Superior temporal gyrus (tissue), 1 donor: ENCODE measurements at regions not wholly inside any gene's neighbourhood (a gene's known extent, or its start where the extent isn't known, plus 50 kb on each side); places are given as distances from the start of the nearest gene placed in this dataset.
"Not testable (repeated sequence)": the region's sequence is repeated elsewhere in the genome, so short reads cannot be mapped to it uniquely, and the experiment has no call there.

ENCODE experiments used
- DNase-seq: peaks from one replicate; pipeline ENCODE4 v3.0.0-alpha.2; 2016; ENCODE audit errors: extremely low spot score

DNA sequence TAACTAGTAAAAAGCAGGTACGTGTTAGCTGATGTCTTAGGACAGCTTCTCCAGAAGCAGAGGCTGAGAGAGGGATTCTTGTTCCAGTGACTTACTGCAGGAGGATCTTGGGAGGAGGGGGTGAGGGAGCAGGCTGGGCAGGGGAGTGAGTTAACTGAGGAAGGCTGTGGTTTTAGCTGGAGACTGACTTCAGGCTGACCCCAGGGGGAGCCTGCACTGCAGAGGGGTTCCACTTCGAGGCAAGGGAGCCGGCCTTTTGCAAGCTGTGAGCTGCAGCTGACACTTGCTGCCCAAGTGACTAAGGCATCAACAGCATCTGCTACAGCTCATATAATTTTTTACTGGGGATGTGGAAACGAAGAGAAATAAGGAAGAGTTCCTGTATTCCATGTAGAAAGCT lies 50.4 kb upstream of the SOD1 start:
- no peak for DNase-seq

DNA sequence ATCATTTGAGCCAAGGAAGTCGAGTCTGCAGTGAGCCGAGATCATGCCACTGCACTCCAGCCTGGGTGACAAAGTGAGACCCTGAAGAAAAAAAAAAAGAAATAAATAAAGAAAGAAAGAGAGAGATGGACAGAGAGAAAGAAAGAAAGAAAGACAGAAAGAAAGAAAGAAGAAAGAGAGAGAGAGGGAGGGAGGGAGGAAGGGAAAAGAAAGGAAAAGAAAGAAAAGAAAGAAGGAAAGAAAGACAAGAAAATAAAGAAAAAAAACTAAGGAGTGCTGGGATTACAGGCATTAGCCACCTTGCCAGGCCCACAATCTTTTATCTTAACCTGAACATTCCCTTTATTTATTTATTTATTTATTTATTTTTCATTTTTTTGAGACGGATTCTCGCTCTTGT lies 51.7 kb upstream of the SOD1 start:
- no peak for DNase-seq

DNA sequence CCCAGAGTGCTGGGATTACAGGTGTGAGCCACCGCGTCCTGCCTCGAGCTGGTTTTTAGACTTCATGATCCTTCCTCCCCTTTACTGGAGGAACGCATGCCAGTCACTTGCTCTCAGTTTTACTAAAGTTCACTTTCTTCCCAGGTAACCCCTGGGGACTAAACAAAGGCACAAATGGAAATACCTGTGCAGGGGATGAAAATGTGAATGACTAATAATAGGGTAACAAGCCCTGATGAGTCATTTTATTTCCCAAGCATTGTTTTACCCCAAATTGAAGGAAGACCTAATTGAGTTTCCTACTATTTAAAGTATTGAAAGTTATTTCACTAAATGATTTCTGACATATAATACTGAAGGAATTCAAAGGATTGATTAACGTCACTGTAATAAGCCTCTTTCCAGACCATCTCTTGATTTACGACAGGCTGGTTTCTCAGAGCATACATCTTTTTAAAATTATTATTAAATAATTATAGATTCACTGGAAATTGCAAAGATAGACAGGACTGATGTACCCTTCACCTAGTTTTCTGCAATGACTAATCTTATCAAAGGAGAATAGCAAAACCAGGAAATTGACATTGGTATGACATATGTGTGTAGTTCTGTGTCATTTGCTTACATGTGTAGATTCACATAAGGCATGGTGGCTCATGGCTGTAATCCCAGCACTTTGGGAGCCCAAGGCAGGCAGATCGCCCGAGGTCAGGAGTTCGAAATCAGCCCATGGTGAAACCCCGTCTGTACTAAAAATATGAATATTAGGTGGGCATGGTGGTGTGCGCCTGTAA lies 53.2 kb upstream of the SOD1 start:
- no peak for DNase-seq

DNA sequence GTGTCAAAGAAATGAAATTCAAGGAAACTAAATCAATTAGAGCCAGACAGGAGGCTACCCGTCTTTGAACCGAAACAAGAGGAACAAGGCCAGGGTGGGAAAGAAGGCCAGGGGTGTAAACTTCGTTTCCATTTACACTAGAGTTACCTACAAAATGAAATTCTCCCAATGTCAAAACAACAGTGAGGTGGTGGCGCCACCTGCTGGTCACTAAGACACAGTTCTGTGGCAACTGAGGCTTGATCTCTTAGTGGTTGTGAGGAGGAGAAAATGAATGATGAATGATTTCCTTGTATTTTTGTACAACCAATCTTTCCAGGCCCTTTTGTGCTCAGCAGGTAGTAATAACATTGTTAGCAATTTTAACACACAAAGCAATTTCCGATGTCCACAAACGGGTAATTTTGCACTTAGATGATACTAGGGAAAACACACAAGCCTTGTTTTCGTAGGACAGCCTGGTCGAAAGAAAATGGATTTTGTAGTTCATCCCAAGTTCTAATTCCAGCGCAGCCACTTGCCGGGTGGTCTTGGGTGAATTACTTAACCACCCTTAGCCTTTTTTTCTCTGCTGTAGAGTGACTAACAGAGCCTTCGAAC lies 54.8 kb upstream of the SOD1 start:
- DNase-seq, result peak; percentile 94

DNA sequence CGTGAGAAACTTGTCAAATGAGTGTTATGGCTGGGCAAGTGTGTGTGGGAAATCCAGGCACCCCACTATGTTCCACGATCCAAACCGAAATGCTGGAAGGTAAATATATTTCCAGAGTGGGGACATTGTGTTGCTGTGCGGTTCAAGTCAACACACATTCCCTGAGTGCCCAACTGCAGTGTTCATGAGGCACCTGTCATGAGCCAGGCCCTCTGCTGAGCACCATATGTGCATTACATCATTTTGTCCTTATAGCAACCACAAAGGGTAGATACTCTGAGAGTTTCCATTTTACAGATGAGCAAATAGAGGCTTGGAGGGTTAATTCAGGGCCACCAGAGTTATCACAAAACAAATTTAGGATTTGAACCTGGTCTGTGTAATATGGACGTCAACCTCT lies 59.9 kb upstream of the SOD1 start:
- no peak for DNase-seq

DNA sequence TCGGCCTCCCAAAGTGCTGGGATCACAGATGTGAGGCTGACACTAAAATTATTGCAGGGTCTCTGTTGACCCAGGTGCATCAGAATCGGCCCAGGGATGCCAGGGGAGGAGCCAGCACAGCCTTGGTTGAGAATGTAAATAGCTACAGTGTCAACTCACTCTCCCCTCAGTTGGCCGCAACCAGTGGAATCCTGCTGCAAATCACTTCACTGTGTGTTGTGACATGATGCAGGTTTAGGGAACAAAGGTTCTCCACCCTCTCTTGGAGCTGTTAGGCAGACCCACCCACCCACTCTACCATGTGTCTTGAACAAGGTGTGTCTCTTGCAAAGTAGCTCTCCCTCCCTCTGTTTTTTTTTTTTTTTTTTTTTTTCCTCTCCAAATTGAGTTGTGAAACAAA lies 60.5 kb upstream of the SOD1 start:
- DNase-seq, result no peak

DNA sequence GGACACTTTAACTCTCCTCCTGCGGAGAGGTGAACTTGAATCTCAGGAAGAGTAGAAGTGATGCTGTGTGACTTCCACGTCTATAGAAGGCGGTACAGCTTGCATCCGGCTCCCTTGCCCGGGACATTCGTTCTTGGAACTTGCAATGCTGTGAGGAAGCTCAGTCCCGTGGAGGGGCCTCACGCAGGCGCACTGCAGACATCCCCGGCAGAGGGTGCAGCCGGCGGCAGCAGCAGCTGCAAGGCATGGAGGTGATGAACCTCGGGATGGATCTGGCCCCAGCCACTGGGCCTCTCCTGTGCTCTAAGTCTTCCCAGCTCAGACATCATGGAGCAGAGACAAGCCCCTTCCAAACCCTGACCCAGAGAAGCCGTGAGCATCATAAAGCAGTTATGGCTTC lies 61.8 kb upstream of the SOD1 start:
- DNase-seq, result no peak

DNA sequence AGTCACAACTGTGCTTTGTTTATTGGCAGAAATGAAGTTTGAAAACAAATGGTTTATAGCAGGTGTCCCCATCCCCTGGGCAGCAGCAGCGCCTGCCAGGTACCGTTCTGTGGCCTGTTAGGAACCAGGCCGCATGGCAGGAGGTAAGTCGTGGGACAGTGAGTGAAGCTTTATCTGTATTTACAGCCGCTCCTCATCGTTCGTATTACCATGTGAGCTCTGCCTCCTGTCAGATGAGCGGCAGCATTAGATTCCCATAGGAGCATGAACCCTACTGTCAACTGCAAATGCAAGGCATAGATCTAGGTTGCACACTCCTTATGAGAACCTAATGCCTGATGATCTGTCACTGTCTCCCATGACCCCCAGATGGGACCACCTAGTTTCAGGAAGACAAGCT lies 63.4 kb upstream of the SOD1 start:
- DNase-seq, result no peak

DNA sequence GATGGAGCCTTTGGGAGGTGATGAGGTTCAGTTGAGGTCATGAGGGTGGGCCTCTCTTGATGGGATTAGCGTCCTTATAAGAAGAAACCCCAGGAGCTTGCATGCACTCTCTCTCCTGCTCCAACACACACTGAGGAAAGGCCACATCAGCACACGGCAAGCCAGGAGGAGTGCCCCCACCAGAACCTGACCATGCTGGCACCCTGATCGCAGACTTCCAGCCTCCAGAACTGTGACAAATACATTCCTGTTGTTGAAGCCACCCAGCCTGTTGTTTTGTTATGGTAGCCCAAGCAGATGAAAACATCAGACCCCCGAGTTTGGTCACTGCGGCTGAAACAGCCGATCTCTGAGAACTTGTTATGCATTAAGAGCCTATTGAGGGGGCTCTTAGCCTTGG lies 64.8 kb upstream of the SOD1 start:
- DNase-seq, result no peak

DNA sequence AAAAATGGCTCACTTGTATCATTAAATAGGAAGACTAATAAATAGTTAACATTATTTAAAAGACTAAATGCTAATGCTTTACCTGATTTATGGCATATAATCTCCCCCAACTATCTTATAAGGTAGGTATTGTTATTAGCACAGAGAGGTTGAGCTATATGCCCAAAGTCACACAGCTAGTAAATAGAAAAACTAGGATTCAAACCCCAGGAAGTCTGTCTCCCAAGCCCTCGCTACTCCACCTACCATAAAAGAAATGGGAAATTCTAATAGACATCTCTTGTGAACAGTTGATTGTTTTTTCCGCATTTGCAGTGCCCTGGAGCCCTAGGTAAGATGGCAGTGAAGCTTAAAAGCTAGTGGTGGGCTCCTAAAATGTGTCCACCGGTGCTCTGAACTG lies 65.2 kb upstream of the SOD1 start:
- DNase-seq, result no peak

DNA sequence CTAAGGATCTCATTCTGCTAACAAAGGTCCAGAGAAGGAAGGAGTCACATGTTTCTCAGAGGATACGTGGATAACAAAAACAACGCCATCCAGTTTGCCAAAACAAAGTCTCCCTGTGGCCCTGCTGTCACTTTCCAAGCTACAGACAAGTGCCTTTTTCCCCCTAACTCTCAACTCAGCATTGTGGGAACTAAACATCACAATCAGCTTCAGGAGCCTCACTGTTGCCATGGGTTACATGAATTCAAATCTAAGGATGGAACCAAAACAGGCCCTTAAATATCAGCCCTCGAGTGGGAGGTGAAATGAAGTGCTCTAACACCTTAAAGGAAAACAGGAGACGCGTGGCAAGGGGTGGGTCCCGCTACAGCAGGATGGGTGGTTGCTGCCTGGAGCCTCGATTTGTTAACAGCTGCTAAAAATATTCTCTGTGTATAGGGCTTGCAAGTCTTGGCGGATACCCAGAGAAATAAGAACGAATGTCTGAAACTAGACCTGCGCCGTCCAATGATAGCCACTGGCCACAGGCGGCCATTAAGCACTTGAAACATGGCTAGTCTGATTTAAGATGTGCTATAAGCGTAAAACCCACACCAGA lies 66.4 kb upstream of the SOD1 start:
- DNase-seq, result peak; percentile 38

DNA sequence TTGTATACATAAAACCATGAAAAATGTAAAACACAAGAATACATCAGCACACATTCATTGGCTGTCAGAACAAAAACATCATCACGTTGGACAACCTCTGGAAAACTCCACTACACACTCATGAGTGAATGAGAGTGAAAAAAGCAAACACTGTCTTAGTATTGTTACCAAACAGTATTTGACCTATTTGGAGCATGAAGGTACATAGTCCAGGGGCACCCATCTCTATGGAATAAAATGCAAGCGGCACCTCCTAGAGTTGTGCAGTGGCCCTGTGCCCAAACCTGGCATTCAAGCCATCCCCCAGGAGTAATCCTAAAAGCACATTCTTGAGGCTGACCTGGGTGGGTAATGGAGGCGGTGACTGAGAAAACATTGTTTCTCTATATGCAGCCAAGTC lies 67.0 kb upstream of the SOD1 start:
- no peak for DNase-seq

DNA sequence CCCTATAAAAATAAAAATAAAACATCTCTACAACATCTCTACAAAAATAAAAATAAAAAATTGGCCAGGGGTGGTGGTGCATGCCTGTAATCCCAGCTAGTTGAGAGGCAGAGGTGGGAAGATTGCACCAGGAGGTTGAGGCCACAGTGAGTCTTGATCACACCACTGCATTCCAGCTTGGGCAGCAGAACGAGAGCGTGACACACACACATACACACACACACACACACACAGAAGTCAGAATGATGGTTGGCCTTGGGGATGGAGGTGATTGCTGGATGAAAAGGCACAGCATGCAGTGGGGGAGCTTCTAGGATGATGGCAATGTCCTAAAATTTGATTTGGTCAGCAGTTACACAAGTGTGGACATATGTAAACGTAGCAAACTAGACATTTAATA lies 69.7 kb upstream of the SOD1 start:
- no peak for DNase-seq

DNA sequence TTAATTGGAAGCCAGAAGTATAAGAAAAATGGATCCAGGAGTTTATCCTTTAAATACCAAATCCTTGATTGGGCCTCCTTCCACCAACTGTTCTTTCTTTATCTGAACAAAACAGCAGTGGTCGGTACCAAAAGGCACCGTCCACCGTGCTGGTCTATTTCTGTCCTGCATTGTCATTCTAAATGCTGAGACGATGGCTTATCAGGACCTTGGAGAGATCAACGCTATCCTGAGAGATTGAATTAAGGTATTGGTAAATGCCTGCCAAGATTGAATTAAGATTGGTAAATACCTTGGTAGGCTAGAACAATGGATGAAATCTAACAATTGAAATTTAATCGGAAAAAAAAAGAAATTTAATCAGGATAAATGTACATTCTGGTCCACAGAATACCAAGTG lies 73.4 kb upstream of the SOD1 start:
- DNase-seq, result no peak

DNA sequence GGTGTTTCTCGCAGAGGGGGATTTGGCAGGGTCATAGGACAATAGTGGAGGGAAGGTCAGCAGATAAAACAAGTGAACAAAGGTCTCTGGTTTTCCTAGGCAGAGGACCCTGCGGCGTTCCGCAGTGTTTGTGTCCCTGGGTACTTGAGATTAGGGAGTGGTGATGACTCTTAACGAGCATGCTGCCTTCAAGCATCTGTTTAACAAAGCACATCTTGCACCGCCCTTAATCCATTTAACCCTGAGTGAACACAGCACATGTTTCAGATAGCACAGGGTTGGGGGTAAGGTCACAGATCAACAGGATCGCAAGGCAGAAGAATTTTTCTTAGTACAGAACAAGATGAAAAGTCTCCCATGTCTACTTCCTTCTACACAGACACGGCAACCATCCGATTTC lies 75.6 kb upstream of the SOD1 start:
- DNase-seq, result not testable (repeated sequence)

DNA sequence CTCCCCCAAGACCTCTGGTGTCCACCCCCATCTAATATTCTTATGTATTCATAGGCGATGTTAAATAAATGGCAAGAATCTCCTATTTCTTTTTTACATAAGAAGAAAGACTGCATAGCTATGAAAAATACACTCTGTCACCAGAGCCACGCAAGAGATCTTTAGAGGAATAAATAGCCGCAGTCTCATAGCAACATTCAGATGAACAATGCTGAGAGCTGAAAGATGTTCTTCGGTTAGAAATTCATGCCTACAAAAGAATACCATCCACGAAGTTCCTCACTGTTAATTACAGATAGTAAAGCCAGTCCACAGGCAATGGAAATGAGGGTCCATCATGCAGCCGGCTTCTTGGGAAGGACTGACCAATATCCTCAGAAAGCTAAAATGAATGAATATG lies 76.0 kb upstream of the SOD1 start:
- peak; percentile 48 for DNase-seq

DNA sequence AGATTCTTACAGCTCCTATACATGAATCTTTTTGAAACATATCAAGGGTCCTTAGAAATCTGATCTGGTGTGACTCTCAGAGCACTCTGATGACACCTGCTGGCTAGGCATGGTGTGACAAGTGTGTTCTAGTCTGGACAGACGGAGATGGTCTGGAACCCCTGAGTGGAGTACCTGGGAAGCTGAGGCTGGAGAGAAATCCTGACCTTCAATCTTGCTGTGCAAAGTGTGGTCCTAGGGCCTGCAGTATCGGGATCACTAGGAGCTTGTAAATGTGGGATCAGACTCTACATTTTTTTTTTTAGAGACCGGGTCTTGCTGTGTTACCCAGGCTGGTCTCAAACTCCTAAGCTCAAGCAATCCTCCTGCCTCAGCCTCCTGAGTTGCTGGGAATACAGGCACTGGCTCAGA lies 78.6 kb upstream of the SOD1 start:
- peak; percentile 92 for DNase-seq

DNA sequence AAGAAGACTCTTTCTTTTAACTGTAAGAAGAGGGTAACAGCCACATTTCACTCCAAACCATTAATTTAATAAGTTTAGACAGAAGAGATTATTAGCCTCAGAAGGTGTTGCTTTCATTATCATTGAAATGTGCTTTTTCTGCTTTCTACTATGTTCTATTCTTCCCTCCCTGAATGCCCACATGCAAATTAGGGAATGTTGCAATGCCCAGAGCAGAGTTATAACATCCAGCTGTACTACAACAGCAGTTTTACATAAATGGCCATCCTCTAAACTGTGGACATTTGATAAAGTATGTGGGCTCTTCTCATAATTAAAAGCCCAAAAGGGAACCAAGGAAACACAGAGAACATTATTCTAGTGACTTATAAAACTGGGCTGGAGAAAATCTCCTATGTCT lies 82.2 kb upstream of the SOD1 start:
- no peak for DNase-seq

DNA sequence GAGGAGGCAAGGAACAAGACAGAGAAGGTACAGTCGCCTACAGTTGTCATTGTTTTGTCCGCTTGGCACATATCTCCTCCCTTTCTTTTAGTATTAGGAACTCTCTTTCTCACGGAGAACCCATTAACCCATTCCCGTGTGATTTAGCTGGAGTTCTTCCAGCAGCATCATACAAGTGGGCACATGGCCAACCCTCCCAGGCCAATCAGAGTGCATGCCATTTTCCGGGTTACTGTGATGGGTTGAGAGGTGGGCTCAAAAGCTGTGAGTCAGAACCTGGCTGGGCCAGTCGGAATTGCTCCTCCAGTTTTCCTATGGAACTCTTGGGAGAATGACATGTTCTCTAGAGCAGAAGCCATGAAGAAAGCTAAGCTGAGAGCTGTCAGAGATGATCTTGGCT lies 83.1 kb upstream of the SOD1 start:
- DNase-seq, result no peak

DNA sequence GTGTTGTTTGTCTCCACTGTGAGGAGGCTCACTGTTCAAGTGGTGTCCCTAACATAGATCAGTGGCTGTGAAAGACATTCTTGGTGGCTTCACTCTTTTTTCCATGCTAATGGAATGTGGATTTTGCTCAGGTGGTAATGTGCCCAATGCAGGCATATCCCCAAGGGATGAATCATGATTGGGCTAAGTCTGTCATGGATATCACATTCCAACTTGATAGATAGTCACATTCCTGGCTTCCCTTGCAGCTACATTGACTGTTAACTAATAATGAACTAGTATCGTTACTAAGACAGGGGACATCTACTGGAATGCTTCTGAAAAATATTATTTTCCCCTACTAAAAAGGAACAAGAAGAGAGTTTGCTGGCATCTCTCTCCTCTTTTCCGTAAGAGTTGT lies 86.3 kb upstream of the SOD1 start:
- no peak for DNase-seq

DNA sequence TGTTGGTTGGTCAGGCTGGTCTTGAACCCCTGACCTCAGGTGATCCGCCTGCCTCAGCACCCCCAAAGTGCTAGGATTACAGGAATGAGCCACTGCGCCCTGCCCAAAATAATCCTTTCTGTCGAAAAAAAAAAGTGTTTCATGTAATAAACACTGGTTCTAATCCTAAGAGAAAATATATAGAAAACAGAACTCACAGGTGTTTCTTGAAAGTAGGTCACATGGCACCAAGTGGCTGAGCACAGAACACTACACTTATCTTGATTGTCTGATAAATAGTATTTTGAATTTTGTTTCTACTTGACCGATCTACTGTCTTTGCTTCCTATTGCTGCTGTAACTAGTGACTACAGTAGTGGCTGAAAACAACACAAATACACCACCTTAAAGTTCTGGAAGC lies 87.6 kb upstream of the SOD1 start:
- no peak for DNase-seq

DNA sequence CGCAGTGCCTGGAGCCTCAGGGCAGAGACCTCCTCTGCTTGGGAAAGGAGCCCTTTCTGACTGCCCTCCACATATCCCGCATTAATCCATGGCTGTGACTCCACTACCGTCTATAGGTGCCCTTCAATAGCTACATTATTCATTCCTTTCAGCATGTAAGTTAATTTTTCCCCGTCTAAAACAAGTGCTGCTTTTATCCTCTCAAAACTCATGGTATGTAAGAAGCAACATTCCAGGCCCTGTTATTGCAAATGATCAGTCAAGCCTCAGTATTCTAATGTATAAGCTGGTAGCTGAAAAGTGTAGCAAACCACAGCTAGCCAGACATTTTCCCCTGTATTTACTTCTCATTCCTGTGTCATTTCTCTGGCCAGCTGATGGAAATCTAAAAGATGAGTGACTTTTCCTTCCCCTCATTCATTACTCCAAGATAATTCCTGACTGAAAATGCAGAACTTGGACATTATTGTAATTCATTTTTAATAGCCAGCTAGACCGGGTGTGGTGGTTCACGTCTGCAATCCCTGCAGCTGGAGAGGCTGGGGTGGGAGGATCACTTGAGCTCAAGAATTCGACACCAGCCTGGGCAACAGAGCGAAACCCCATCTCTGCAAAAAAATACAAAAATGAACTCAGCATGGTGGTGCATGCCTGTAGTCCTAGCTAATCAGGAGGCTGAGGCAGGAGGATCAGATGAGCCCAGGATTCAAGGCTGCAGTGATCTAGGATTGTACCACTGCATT lies 88.5 kb upstream of the SOD1 start:
- no peak for DNase-seq

DNA sequence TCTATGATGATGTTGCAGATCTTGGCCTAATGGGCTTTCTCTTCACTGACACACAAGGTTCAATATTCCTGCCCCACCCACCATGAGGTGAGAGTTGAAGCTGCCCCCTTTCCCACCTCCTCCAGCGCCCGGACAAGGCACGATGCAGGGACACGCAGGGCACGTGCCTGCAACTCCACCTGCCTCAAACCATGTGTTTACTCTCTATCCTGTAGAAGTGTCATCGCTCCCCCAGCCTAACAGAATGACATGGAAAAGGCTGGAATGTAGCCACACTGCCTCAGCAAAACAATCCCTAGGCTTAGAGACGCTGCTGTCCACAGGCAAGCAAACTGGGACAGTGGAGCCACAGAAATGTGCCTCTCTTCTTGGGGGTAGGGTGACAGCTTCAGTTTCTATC lies 92.9 kb upstream of the SOD1 start:
- no peak for DNase-seq
